Liver (tissue), 8 donors: ENCODE measurements at regions not wholly inside any gene's neighbourhood (a gene's known extent, or its start where the extent isn't known, plus 50 kb on each side); places are given as distances from the start of the nearest gene placed in this dataset.

ENCODE experiments used
- DNase-seq: peaks from one replicate; pipeline ENCODE4 v3.0.0-alpha.2; 2017; ENCODE audit warnings: low spot score
- H3K27ac ChIP-seq, 2 donors: one replicate each; pipeline ENCODE4 v1.7.0; 2013; ENCODE audit warnings: inconsistent platforms in 2 of 2, low read length in 2 of 2, control low read depth in 1 of 2, low read depth in 1 of 2, mild to moderate bottlenecking in 1 of 2
- H3K27me3 ChIP-seq, 4 donors: one replicate each; pipeline versions ENCODE4 v1.6.1 to v1.7.0; 2013; ENCODE audit warnings: low read length in 3 of 4, inconsistent platforms in 1 of 4, mild to moderate bottlenecking in 1 of 4, moderate library complexity in 1 of 4; ENCODE audit not compliant: control insufficient read depth in 4 of 4, insufficient read depth in 4 of 4
- H3K36me3 ChIP-seq, 4 donors: one replicate each; pipeline versions ENCODE4 v1.6.1 to v1.7.0; 2013; ENCODE audit warnings: low read length in 3 of 4, mild to moderate bottlenecking in 3 of 4, low read depth in 1 of 4, moderate library complexity in 1 of 4; ENCODE audit not compliant: control insufficient read depth in 4 of 4, insufficient read depth in 3 of 4
- H3K4me1 ChIP-seq, 4 donors: one replicate each; pipeline versions ENCODE4 v1.6.1 to v1.7.0; 2013; ENCODE audit warnings: low read length in 3 of 4, mild to moderate bottlenecking in 3 of 4, moderate library complexity in 1 of 4; ENCODE audit not compliant: control insufficient read depth in 4 of 4, insufficient read depth in 4 of 4
- H3K4me3 ChIP-seq, 3 donors: one replicate each; pipeline versions ENCODE4 v1.6.1 to v1.7.0; 2013; ENCODE audit warnings: low read length in 3 of 3, control low read depth in 1 of 3, low read depth in 1 of 3, mild to moderate bottlenecking in 1 of 3
- H3K9ac ChIP-seq, 2 donors: one replicate each; pipeline ENCODE4 v1.7.0; 2013; ENCODE audit warnings: low read length in 2 of 2, mild to moderate bottlenecking in 2 of 2, moderate library complexity in 2 of 2, control low read depth in 1 of 2, low read depth in 1 of 2
- H3K9me3 ChIP-seq, 4 donors: one replicate each; pipeline versions ENCODE4 v1.6.1 to v1.7.0; 2013; ENCODE audit warnings: low read length in 3 of 4; ENCODE audit not compliant: control insufficient read depth in 4 of 4
- ATF3 ChIP-seq: IDR thresholded peaks from 2 replicates; pipeline ENCODE4 v1.6.1; 2016; ENCODE audit warnings: antibody characterized with exemption
- CTCF ChIP-seq: fragments of 150-350 bp; IDR thresholded peaks from 2 replicates; pipeline ENCODE4 v1.5.1; 2017; ENCODE audit warnings: improper control_type of control experiment, low read depth, low read length; ENCODE audit not compliant: missing input control
- EGR1 ChIP-seq, 2 donors: IDR thresholded peaks; 2 replicates each; pipeline ENCODE4 v1.6.1; 2016 to 2018; ENCODE audit warnings: antibody characterized with exemption in 2 of 2, low read depth in 2 of 2
- FOXA2 ChIP-seq: IDR thresholded peaks from 2 replicates; pipeline ENCODE4 v1.6.1; 2016; ENCODE audit warnings: antibody characterized with exemption
- HNF4G ChIP-seq: IDR thresholded peaks from 2 replicates; pipeline ENCODE4 v1.6.1; 2016; ENCODE audit warnings: antibody characterized with exemption
- JUND ChIP-seq, 2 donors: IDR thresholded peaks; 2 replicates each; pipeline ENCODE4 v1.6.1; 2016; ENCODE audit warnings: antibody characterized with exemption in 2 of 2
- MAX ChIP-seq: IDR thresholded peaks from 2 replicates; pipeline ENCODE4 v1.6.1; 2016; ENCODE audit warnings: antibody characterized with exemption
- NR2F2 ChIP-seq: IDR thresholded peaks from 2 replicates; pipeline ENCODE4 v1.6.1; 2016; ENCODE audit warnings: antibody characterized with exemption
- RAD21 ChIP-seq, 2 donors: IDR thresholded peaks; 2 replicates each; pipeline ENCODE4 v1.6.1; 2016; ENCODE audit warnings: antibody characterized with exemption in 2 of 2, mild to moderate bottlenecking in 2 of 2
- REST ChIP-seq: IDR thresholded peaks from 2 replicates; pipeline ENCODE4 v1.6.1; 2016; ENCODE audit warnings: antibody characterized with exemption, mild to moderate bottlenecking
- RXRA ChIP-seq, 2 donors: IDR thresholded peaks; 2 replicates each; pipeline ENCODE4 v1.6.1; 2017 to 2018; ENCODE audit warnings: antibody characterized with exemption in 2 of 2, mild to moderate bottlenecking in 1 of 2
- SP1 ChIP-seq: IDR thresholded peaks from 2 replicates; pipeline ENCODE4 v1.6.1; 2018; ENCODE audit warnings: antibody characterized with exemption, mild to moderate bottlenecking
- TAF1 ChIP-seq: conservative IDR thresholded peaks from 2 replicates; pipeline ENCODE4 v1.6.1; 2016; ENCODE audit warnings: antibody characterized with exemption, mild to moderate bottlenecking
- ZBTB33 ChIP-seq: IDR thresholded peaks from 2 replicates; pipeline ENCODE4 v1.6.1; 2016; ENCODE audit warnings: antibody characterized with exemption
- WGBS: extraction: QIAGEN DNeasy Blood & Tissue Kit; methylation state at CpG from one replicate; pipeline ENCODE4 v1.1.7; 2013; 5-methylcytosine and 5-hydroxymethylcytosine counted together
- donor health status: healthy.
- donor health status: healthy.
- donor health status: healthy.
- donor health status: healthy.
- donor health status: healthy.

- H3K27me3 ChIP-seq: no peaks in the 10 kb centered on the region
- no peaks in the 10 kb centered on the region for H3K36me3 ChIP-seq
- TF ChIP-seq EGR1 (IDR thresholded peaks at IDR 0.05; ENCODE audit: low read depth in 2 of 2) (no peak), FOXA2 (no peak), TAF1 (no peak), MAX (no peak), REST (no peak), ZBTB33 (no peak), HNF4G (no peak), ATF3 (no peak)
- no peak overlapping the region for H3K4me3 ChIP-seq
- H3K4me1 ChIP-seq: no peaks in the 10 kb centered on the region
- H3K9ac ChIP-seq: no peak overlapping the region
- DNase-seq: no peak
- no peaks in the 10 kb centered on the region for H3K9me3 ChIP-seq
- H3K27ac ChIP-seq: no peak overlapping the region
- 80% methylated on average over 5 of the region's 5 CpGs for WGBS
These were observed 94.7 kb upstream of the ADAMTSL1 start for GRCh38 chr9:18379073-18379811.

GRCh38 chr9:18382243-18382642 lies 91.7 kb upstream of the ADAMTSL1 start:
- Histone ChIP-seq H3K4me1 (no peaks in the 10 kb centered on the region), H3K9ac (no peak overlapping the region), H3K4me3 (no peak overlapping the region), H3K36me3 (no peaks in the 10 kb centered on the region), H3K9me3 (no peaks in the 10 kb centered on the region), H3K27ac (no peak overlapping the region), H3K27me3 (no peaks in the 10 kb centered on the region)
- WGBS: 73% methylated on average over 4 of the region's 4 CpGs
- TF ChIP-seq RXRA (IDR thresholded peaks at IDR 0.05): no peak
- no peak for TF ChIP-seq NR2F2
- no peak for TF ChIP-seq JUND (IDR thresholded peaks at IDR 0.05)
- TF ChIP-seq EGR1 (IDR thresholded peaks at IDR 0.05; ENCODE audit: low read depth in 2 of 2): no peak
- no peak for TF ChIP-seq ZBTB33
- no peak for TF ChIP-seq RAD21 (IDR thresholded peaks at IDR 0.05)
- no peak for TF ChIP-seq CTCF
- TF ChIP-seq SP1: no peak
- no peak for TF ChIP-seq FOXA2
- TF ChIP-seq REST: no peak
- DNase-seq: no peak
